Endothelial cell of umbilical vein (primary cell): ENCODE measurements at regions not wholly inside any gene's neighbourhood (a gene's known extent, or its start where the extent isn't known, plus 50 kb on each side); places are given as distances from the start of the nearest gene placed in this dataset.

ENCODE experiments used
- BruUV-seq: library from RNA; stranded (reverse); fragments of 400-500 nt; replicated peaks from 2 replicates; lab custom pipeline; 2021; lab: Mats Ljungman, UMichigan
- CTCF ChIA-PET: fragments of 300-600, 350-600 bp; sonication (Branson Sonifier 250); formaldehyde crosslinking; loops from one replicate; lab custom pipeline; 2021; ENCODE audit warnings: antibody characterized with exemption, inconsistent platforms; lab: Charles Lee
- POLR2A ChIA-PET: fragments of 300-600, 350-600 bp; sonication (Branson Sonifier 250); formaldehyde crosslinking; loops from one replicate; lab custom pipeline; 2021; ENCODE audit warnings: antibody characterized with exemption, inconsistent platforms; lab: Charles Lee
- DNase-seq: peaks from one replicate; pipeline ENCODE4 v3.0.0-alpha.2; 2011; ENCODE audit warnings: low read depth, low spot score
- FAIRE-seq: peaks from 2 replicates; lab custom pipeline; 2011; peaks lifted over from hg19 to GRCh38; lab: Jason Lieb, UNC
- H2AFZ ChIP-seq: 2 replicates; pipeline ENCODE4 v1.6.0; 2012; ENCODE audit warnings: low read depth, low read length, control low read depth, inconsistent platforms
- H3K27ac ChIP-seq: 2 replicates; pipeline ENCODE4 v1.5.1; 2011; ENCODE audit warnings: low read depth, mild to moderate bottlenecking, control low read depth, low read length, moderate library complexity; ENCODE audit not compliant: insufficient read depth
- H3K27me3 ChIP-seq, 2 experiments: 2 replicates each; pipeline versions ENCODE4 v1.6.0 to v1.6.1; 2011; ENCODE audit warnings: low read length in 2 of 2, mixed read lengths in 1 of 2; ENCODE audit not compliant: control insufficient read depth in 2 of 2, insufficient read depth in 2 of 2
- H3K36me3 ChIP-seq, 2 experiments: 2 replicates in 1 of 2; 3 replicates in 1 of 2; pipeline ENCODE4 v1.5.1; 2011; ENCODE audit warnings: low read length in 2 of 2, mild to moderate bottlenecking in 1 of 2, moderate library complexity in 1 of 2; ENCODE audit not compliant: control insufficient read depth in 2 of 2, insufficient read depth in 2 of 2; ENCODE audit errors: extremely low read depth in 1 of 2
- H3K4me1 ChIP-seq: 3 replicates; pipeline ENCODE4 v1.5.1; 2011; ENCODE audit warnings: mild to moderate bottlenecking, low read length; ENCODE audit not compliant: control insufficient read depth, insufficient read depth; ENCODE audit errors: extremely low read depth
- H3K4me2 ChIP-seq: 2 replicates; pipeline ENCODE4 v1.6.1; 2011; ENCODE audit warnings: low read length, control low read depth, mixed read lengths; ENCODE audit not compliant: insufficient read depth
- H3K4me3 ChIP-seq, 3 experiments: fragments of 200-600 bp in 1 of 3; sonication (generic), shearing (Covaris generic) in 1 of 3; replicated peaks in 1 of 3; 2 replicates each; pipeline ENCODE4 v1.5.1; 2011 to 2016; ENCODE audit warnings: control low read depth in 3 of 3, low read length in 3 of 3, mild to moderate bottlenecking in 2 of 3, inconsistent platforms in 1 of 3, low read depth in 1 of 3, moderate library complexity in 1 of 3; ENCODE audit not compliant: insufficient read depth in 1 of 3
- H3K79me2 ChIP-seq: 2 replicates; pipeline ENCODE4 v1.6.0; 2012; ENCODE audit warnings: low read length, inconsistent platforms; ENCODE audit not compliant: control insufficient read depth, insufficient read depth
- H3K9ac ChIP-seq: replicated peaks from 2 replicates; pipeline ENCODE3; 2011; ENCODE audit warnings: low read length, control low read depth; ENCODE audit not compliant: insufficient read depth; ENCODE audit errors: extremely low read depth
- H3K9me1 ChIP-seq: replicated peaks from 3 replicates; pipeline ENCODE4 v1.6.0; 2011; ENCODE audit warnings: mild to moderate bottlenecking, low read length; ENCODE audit not compliant: control insufficient read depth, insufficient read depth; ENCODE audit errors: extremely low read depth
- H3K9me3 ChIP-seq: replicated peaks from 2 replicates; pipeline ENCODE4 v1.5.1; 2012; ENCODE audit warnings: low read length, inconsistent platforms; ENCODE audit not compliant: control insufficient read depth, insufficient read depth
- H4K20me1 ChIP-seq: replicated peaks from 2 replicates; pipeline ENCODE3; 2011; ENCODE audit warnings: mild to moderate bottlenecking, low read length; ENCODE audit not compliant: control insufficient read depth, insufficient read depth; ENCODE audit errors: extremely low read depth
- EZH2 ChIP-seq: IDR thresholded peaks from 2 replicates; pipeline ENCODE4 v1.6.1; 2012; ENCODE audit warnings: borderline replicate concordance, low read depth, mild to moderate bottlenecking, moderate library complexity, low read length, inconsistent platforms; ENCODE audit not compliant: severe bottlenecking
- FOS ChIP-seq: IDR thresholded peaks from 2 replicates; pipeline ENCODE4 v1.6.1; 2011; ENCODE audit warnings: mild to moderate bottlenecking, low read length, moderate library complexity, borderline replicate concordance; ENCODE audit not compliant: insufficient read depth
- GATA2 ChIP-seq: IDR thresholded peaks from 2 replicates; pipeline ENCODE4 v1.7.0; 2011; ENCODE audit warnings: low read depth, mild to moderate bottlenecking, moderate library complexity, mixed read lengths, low read length; ENCODE audit not compliant: insufficient read length, insufficient read depth
- JUN ChIP-seq: IDR thresholded peaks from 2 replicates; pipeline ENCODE4 v1.6.1; 2011; ENCODE audit warnings: borderline replicate concordance, low read depth; ENCODE audit not compliant: insufficient read length, insufficient read depth
- MAX ChIP-seq: IDR thresholded peaks from 2 replicates; pipeline ENCODE4 v1.6.1; 2011; ENCODE audit not compliant: insufficient read depth, insufficient read length
- MYC ChIP-seq: IDR thresholded peaks from one replicate; pipeline ENCODE4 v1.6.1; 2011; ENCODE audit warnings: mild to moderate bottlenecking, low read depth, low read length
- POLR2A ChIP-seq: IDR thresholded peaks from 2 replicates; pipeline ENCODE4 v1.6.1; 2012; ENCODE audit warnings: low read depth, mild to moderate bottlenecking, control low read depth, low read length
- POLR2AphosphoS5 ChIP-seq: IDR thresholded peaks from 2 replicates; pipeline ENCODE4 v1.6.1; 2012; ENCODE audit warnings: low read depth, mild to moderate bottlenecking, control low read depth, low read length, moderate library complexity; ENCODE audit not compliant: insufficient read depth
- dilution Hi-C: fragments of 300-500 bp; cut with MboI; formaldehyde crosslinking; loops from one replicate; pipeline ENCODE4 v1.15.0; 2019; ENCODE audit warnings: low sequenced_read_pairs; ENCODE audit not compliant: extremely low pct_ligation_motif_present
- intact Hi-C: fragments of 100-400 bp; cut with micrococcal nuclease; formaldehyde crosslinking; loops from one replicate; pipeline ENCODE4 v1.10.0; 2022
- TF ChIP-seq, protein P1 (sequence below), 2 donors: IDR thresholded peaks; 1 replicate in 1 of 2; 2 replicates in 1 of 2; pipeline ENCODE4 v1.5.1; 2011; ENCODE audit warnings: low read length in 2 of 2, mild to moderate bottlenecking in 2 of 2, moderate library complexity in 2 of 2, control low read depth in 1 of 2, inconsistent platforms in 1 of 2, low read depth in 1 of 2; ENCODE audit not compliant: insufficient read depth in 1 of 2; ENCODE audit errors: extremely low read depth in 1 of 2

DNA sequence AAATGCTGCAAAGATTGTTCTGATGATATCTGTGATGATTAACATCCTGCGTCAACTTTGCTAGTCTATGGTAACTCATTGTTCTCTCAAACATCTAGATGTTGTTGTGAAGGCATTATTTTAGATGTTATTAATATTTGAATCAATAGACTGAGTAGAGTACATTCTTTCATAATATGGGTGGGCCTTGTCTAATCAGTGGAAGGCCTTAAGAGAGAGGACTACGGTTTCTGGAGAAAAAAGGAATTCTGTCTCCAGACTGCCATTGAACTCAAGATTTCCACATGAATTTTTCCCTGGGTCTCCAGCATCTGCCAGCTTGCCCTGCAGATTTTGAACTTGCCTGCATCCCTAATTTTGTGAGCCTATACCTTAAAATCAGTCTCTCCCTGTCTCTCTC is 2381.1 kb upstream of the AGA start:
- H4K20me1 ChIP-seq: no peaks in the 10 kb centered on the region
- no peaks in the 10 kb centered on the region for H3K27me3 ChIP-seq
- TF ChIP-seq MAX (no peak), POLR2AphosphoS5 (no peak), GATA2 (no peak), POLR2A (no peak), JUN (no peak), FOS (no peak), MYC (no peak), EZH2 (no peak)
- TF ChIP-seq, protein P1, sequence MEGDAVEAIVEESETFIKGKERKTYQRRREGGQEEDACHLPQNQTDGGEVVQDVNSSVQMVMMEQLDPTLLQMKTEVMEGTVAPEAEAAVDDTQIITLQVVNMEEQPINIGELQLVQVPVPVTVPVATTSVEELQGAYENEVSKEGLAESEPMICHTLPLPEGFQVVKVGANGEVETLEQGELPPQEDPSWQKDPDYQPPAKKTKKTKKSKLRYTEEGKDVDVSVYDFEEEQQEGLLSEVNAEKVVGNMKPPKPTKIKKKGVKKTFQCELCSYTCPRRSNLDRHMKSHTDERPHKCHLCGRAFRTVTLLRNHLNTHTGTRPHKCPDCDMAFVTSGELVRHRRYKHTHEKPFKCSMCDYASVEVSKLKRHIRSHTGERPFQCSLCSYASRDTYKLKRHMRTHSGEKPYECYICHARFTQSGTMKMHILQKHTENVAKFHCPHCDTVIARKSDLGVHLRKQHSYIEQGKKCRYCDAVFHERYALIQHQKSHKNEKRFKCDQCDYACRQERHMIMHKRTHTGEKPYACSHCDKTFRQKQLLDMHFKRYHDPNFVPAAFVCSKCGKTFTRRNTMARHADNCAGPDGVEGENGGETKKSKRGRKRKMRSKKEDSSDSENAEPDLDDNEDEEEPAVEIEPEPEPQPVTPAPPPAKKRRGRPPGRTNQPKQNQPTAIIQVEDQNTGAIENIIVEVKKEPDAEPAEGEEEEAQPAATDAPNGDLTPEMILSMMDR (IDR thresholded peaks at IDR 0.05; ENCODE audit: extremely low read depth in 1 of 2, insufficient read depth in 1 of 2, low read depth in 1 of 2, low read length in 2 of 2): no peak
- no peaks in the 10 kb centered on the region for H3K4me1 ChIP-seq
- no TSS peak for BruUV-seq
- intact Hi-C loops (no loop called here), dilution Hi-C loops (no loop called here)
- H3K9me1 ChIP-seq: no peaks in the 10 kb centered on the region
- no peak overlapping the region for H3K27ac ChIP-seq
- DNase-seq: no peak
- POLR2A ChIA-PET: no interaction called here
- no peak overlapping the region for H3K9ac ChIP-seq
- FAIRE-seq: no peak
- H3K9me3 ChIP-seq: no peaks in the 10 kb centered on the region
- H3K4me3 ChIP-seq: no peak overlapping the region
- H3K79me2 ChIP-seq: no peaks in the 10 kb centered on the region
- CTCF ChIA-PET: no interaction called here
- no peak overlapping the region for H3K4me2 ChIP-seq
- no peak overlapping the region for H2AFZ ChIP-seq
- no peaks in the 10 kb centered on the region for H3K36me3 ChIP-seq
